ENCODE measurements at regions not wholly inside any gene's neighbourhood (a gene's known extent, or its start where the extent isn't known, plus 50 kb on each side); places are given as distances from the start of the nearest gene placed in this dataset.
A peak's percentile ranks its signal among the peaks of the same experiment; 100 is the strongest.

- Histone ChIP-seq H3K4me1 (ENCODE audit: control insufficient read depth in 1 of 2, insufficient read depth in 2 of 2, low read length in 2 of 2) (no peaks in the 10 kb centered on the region), H3K79me2 (ENCODE audit: insufficient read depth, low read length) (no peaks in the 10 kb centered on the region), H3K36me3 (ENCODE audit: control insufficient read depth in 1 of 2, insufficient read depth in 2 of 2, low read length in 2 of 2) (no peaks in the 10 kb centered on the region), H3K4me2 (ENCODE audit: low read length) (no peak overlapping the region), H3K9me2 (ENCODE audit: insufficient read depth) (no peaks in the 10 kb centered on the region), H3K4me3 (replicated peaks in 1 of 2; ENCODE audit: low read depth in 1 of 2, low read length in 2 of 2) (no peak overlapping the region), H3K27me3 (ENCODE audit: insufficient read depth, low read length) (peaks cover 83% of the 10 kb centered on the region), H3K9ac (ENCODE audit: low read length) (no peak overlapping the region), H2AFZ (ENCODE audit: low read depth, low read length, poor library complexity, severe bottlenecking) (no peak overlapping the region), H4K20me1 (ENCODE audit: insufficient read depth) (no peaks in the 10 kb centered on the region), H3K27ac (ENCODE audit: low read depth, low read length) (no peak overlapping the region), H3K9me3 (ENCODE audit: control insufficient read depth in 1 of 2, insufficient read depth in 1 of 2, low read depth in 1 of 2, low read length in 2 of 2) (no peaks in the 10 kb centered on the region)
- ChIA-PET RAD21 (ENCODE audit: low non-redundant PET in 1 of 2, low total read pairs in 2 of 2, uncharacterized antibody in 2 of 2, unreplicated experiment in 2 of 2) (no interaction called here), POLR2A (no interaction called here), CTCF (interaction anchor here (1.1 to 4.0 kb wide), 4 partner anchors 67 to 86 kb away, joined by 3 to 43 read pairs (median 6); no protein-coding TSS in a partner anchor)
- ATAC-seq: peak; percentile 75
- intact Hi-C loops (cut with micrococcal nuclease): loop anchor here (1.0 to 10.0 kb wide), 2 partner anchors 86 to 598 kb away; partner anchors contain the start of gene AJUBA
- no TSS peak for BruUV-seq (replicated peaks)
- peak; percentile 53 for DNase-seq (ENCODE audit: low read depth, low spot score)
- no peak for TF ChIP-seq YY1 (IDR thresholded peaks at IDR 0.05; ENCODE audit: extremely low read depth, insufficient replicate concordance, low read depth, low read length)
- peak; percentile 77 for TF ChIP-seq RAD21 (IDR thresholded peaks at IDR 0.05; ENCODE audit: low read depth)
- peak; percentile 64 to 89 (median 66) for TF ChIP-seq CTCF (IDR thresholded peaks at IDR 0.05 in 2 of 3, conservative IDR thresholded peaks at IDR 0.05 in 1 of 3; ENCODE audit: borderline replicate concordance in 1 of 3, insufficient read depth in 1 of 3, low read depth in 2 of 3, low read length in 2 of 3)
Observed at GRCh38 chr14:22386924-22387775, 201.9 kb downstream of the DAD1 start.

GRCh38 chr14:22384974-22385526 lies 204.0 kb downstream of the DAD1 start:
- Histone ChIP-seq H3K4me2 (ENCODE audit: low read length) (no peak overlapping the region), H3K4me1 (ENCODE audit: control insufficient read depth in 1 of 2, insufficient read depth in 2 of 2, low read length in 2 of 2) (no peaks in the 10 kb centered on the region), H3K27ac (ENCODE audit: low read depth, low read length) (no peak overlapping the region), H2AFZ (ENCODE audit: low read depth, low read length, poor library complexity, severe bottlenecking) (no peak overlapping the region), H3K9me2 (ENCODE audit: insufficient read depth) (no peaks in the 10 kb centered on the region), H3K36me3 (ENCODE audit: control insufficient read depth in 1 of 2, insufficient read depth in 2 of 2, low read length in 2 of 2) (no peaks in the 10 kb centered on the region), H4K20me1 (ENCODE audit: insufficient read depth) (no peaks in the 10 kb centered on the region), H3K9me3 (ENCODE audit: control insufficient read depth in 1 of 2, insufficient read depth in 1 of 2, low read depth in 1 of 2, low read length in 2 of 2) (no peaks in the 10 kb centered on the region), H3K27me3 (ENCODE audit: insufficient read depth, low read length) (peaks cover 83% of the 10 kb centered on the region), H3K9ac (ENCODE audit: low read length) (no peak overlapping the region), H3K79me2 (ENCODE audit: insufficient read depth, low read length) (no peaks in the 10 kb centered on the region), H3K4me3 (replicated peaks in 1 of 2; ENCODE audit: low read depth in 1 of 2, low read length in 2 of 2) (no peak overlapping the region)
- CTCF ChIA-PET: interaction anchor here (1.9 to 2.2 kb wide), 2 partner anchors 65 to 86 kb away, joined by 5 to 7 read pairs; no protein-coding TSS in a partner anchor
- TF ChIP-seq CEBPB (IDR thresholded peaks at IDR 0.05; ENCODE audit: low read depth) (no peak), POLR2A (IDR thresholded peaks at IDR 0.05; ENCODE audit: borderline replicate concordance, extremely low read depth, insufficient read depth, insufficient read length) (no peak)
- no TSS peak for BruUV-seq (replicated peaks)
- DNase-seq (ENCODE audit: low read depth, low spot score): no peak
- RAD21 ChIA-PET (ENCODE audit: low non-redundant PET in 1 of 2, low total read pairs in 2 of 2, uncharacterized antibody in 2 of 2, unreplicated experiment in 2 of 2): no interaction called here
- POLR2A ChIA-PET: no interaction called here
- intact Hi-C loops (cut with micrococcal nuclease): loop anchor here (10.0 kb wide), 1 partner anchor 600 kb away; the partner anchor contains the start of gene AJUBA
- no peak for ATAC-seq
